ENCODE measurements at regions not wholly inside any gene's neighbourhood (a gene's known extent, or its start where the extent isn't known, plus 50 kb on each side); places are given as distances from the start of the nearest gene placed in this dataset.

DNA sequence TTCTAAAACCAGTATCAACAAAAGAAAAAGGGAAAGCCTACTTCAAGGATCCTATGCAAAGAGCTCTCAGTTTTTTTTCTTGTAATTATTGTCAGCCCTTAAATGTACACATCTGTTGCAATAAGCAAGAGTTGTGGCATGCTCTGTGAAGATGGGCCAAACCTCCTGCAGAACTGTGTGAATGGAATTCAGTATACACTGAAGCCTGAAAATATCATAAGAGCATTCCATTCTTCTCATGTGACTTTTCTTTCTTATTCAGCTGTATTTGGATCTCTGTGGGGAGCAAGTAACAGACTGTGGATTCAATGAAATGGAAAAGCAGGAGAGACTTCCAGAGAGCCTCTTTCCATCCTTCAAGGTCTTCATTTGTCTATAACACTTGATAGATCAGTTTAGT lies 130.7 kb downstream of the SAMD9 start:
- DNase-seq: no peak
- H3K4me3 ChIP-seq (replicated peaks in 1 of 3): no peak overlapping the region
- TF ChIP-seq, protein P1, sequence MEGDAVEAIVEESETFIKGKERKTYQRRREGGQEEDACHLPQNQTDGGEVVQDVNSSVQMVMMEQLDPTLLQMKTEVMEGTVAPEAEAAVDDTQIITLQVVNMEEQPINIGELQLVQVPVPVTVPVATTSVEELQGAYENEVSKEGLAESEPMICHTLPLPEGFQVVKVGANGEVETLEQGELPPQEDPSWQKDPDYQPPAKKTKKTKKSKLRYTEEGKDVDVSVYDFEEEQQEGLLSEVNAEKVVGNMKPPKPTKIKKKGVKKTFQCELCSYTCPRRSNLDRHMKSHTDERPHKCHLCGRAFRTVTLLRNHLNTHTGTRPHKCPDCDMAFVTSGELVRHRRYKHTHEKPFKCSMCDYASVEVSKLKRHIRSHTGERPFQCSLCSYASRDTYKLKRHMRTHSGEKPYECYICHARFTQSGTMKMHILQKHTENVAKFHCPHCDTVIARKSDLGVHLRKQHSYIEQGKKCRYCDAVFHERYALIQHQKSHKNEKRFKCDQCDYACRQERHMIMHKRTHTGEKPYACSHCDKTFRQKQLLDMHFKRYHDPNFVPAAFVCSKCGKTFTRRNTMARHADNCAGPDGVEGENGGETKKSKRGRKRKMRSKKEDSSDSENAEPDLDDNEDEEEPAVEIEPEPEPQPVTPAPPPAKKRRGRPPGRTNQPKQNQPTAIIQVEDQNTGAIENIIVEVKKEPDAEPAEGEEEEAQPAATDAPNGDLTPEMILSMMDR (IDR thresholded peaks at IDR 0.05): no peak
- no peak for TF ChIP-seq POLR2A (IDR thresholded peaks at IDR 0.05)
- H3K9me3 ChIP-seq: no peaks in the 10 kb centered on the region
- intact Hi-C loops (cut with DNase I): loop anchor here (10.0 kb wide), 1 partner anchor 362 kb away; no protein-coding TSS in a partner anchor
- no peaks in the 10 kb centered on the region for H3K36me3 ChIP-seq
- H3K27me3 ChIP-seq: no peaks in the 10 kb centered on the region
- no peaks in the 10 kb centered on the region for H3K4me1 ChIP-seq
- H3K27ac ChIP-seq: no peak overlapping the region

DNA sequence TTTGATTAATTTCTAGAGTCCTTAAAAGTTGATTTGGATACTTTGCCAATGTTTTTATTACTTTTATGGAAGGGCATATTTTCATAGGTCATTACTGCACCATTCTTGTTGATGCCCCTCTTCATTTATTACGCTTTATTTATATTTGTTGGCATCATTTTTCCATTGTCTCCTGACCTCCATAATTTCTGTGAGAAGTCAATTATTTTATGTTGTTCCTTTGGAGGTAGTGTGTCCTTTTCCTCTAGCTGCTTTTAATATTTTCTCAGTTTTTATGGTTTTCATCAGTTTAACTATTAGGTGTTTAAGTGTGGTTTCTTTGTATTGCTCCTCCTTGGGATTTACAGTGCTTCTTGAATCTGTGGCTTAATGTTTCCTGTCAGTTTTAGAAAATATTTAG lies 134.9 kb downstream of the SAMD9 start:
- H3K9me3 ChIP-seq: peaks cover under 1% of the 10 kb centered on the region
- intact Hi-C loops (cut with DNase I): loop anchor here (10.0 kb wide), 1 partner anchor 358 kb away; no protein-coding TSS in a partner anchor
- H3K4me3 ChIP-seq (replicated peaks in 1 of 3): no peak overlapping the region
- WGBS, 2 donors: 93 to 94% methylated on average over 1 of the region's 1 CpG
- TF ChIP-seq, protein P1 (IDR thresholded peaks at IDR 0.05): no peak
- no peak for TF ChIP-seq POLR2A (IDR thresholded peaks at IDR 0.05)
- DNase-seq: no peak
- H3K36me3 ChIP-seq: no peaks in the 10 kb centered on the region
- H3K27ac ChIP-seq: no peak overlapping the region
- no peaks in the 10 kb centered on the region for H3K4me1 ChIP-seq
- no peaks in the 10 kb centered on the region for H3K27me3 ChIP-seq

- no peak overlapping the region for H3K4me3 ChIP-seq (replicated peaks in 1 of 3)
- H3K27me3 ChIP-seq: no peaks in the 10 kb centered on the region
- H3K36me3 ChIP-seq: no peaks in the 10 kb centered on the region
- no peaks in the 10 kb centered on the region for H3K4me1 ChIP-seq
- WGBS, 2 donors: 79 to 89% methylated on average over 1 of the region's 1 CpG
- no peak for TF ChIP-seq POLR2A (IDR thresholded peaks at IDR 0.05)
- TF ChIP-seq, protein P1 (IDR thresholded peaks at IDR 0.05): no peak
- intact Hi-C loops (cut with DNase I): no loop called here
- H3K9me3 ChIP-seq: peaks cover 8% of the 10 kb centered on the region
- no peak overlapping the region for H3K27ac ChIP-seq
- no peak for DNase-seq
Observed at GRCh38 chr7:92976931-92977330, 140.6 kb upstream of the CDK6 start.

DNA sequence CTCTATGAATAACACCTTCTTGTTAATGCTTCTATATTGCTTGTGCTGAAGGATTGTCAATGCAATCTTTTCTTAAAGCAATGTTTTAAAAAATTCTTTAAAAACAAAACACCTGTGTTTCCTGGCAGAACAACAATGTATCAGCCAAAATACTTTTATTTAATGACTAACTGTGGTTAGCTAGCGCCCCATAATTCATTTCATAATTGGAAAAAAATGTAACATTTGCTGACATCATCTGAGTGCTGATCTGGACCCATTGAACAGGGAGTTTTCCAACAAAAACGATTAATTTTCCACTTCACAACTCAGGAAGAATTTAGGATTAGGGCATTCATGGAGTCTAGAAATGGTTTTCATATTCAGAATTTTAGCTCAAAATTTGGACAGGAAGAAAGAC lies 137.6 kb upstream of the CDK6 start:
- intact Hi-C loops (cut with DNase I): no loop called here
- Histone ChIP-seq H3K9me3 (peaks cover 8% of the 10 kb centered on the region), H3K4me1 (no peaks in the 10 kb centered on the region), H3K4me3 (replicated peaks in 1 of 3) (no peak overlapping the region), H3K27ac (no peak overlapping the region), H3K36me3 (no peaks in the 10 kb centered on the region), H3K27me3 (no peaks in the 10 kb centered on the region)
- no peak for DNase-seq
- WGBS, 2 donors: 57 to 66% methylated on average over 2 of the region's 2 CpGs
- TF ChIP-seq, protein P1 (IDR thresholded peaks at IDR 0.05): no peak
- TF ChIP-seq POLR2A (IDR thresholded peaks at IDR 0.05): no peak

GRCh38 chr7:92973293-92973731 lies 136.9 kb upstream of the CDK6 start:
- Histone ChIP-seq H3K9me3 (peaks cover 8% of the 10 kb centered on the region), H3K4me1 (no peaks in the 10 kb centered on the region), H3K4me3 (replicated peaks in 1 of 3) (no peak overlapping the region), H3K27me3 (no peaks in the 10 kb centered on the region), H3K36me3 (no peaks in the 10 kb centered on the region), H3K27ac (no peak overlapping the region)
- TF ChIP-seq POLR2A (IDR thresholded peaks at IDR 0.05): no peak
- TF ChIP-seq, protein P1 (IDR thresholded peaks at IDR 0.05): no peak
- DNase-seq: no peak
- intact Hi-C loops (cut with DNase I): no loop called here
